ENCODE measurements at regions not wholly inside any gene's neighbourhood (a gene's known extent, or its start where the extent isn't known, plus 50 kb on each side); places are given as distances from the start of the nearest gene placed in this dataset.

DNA sequence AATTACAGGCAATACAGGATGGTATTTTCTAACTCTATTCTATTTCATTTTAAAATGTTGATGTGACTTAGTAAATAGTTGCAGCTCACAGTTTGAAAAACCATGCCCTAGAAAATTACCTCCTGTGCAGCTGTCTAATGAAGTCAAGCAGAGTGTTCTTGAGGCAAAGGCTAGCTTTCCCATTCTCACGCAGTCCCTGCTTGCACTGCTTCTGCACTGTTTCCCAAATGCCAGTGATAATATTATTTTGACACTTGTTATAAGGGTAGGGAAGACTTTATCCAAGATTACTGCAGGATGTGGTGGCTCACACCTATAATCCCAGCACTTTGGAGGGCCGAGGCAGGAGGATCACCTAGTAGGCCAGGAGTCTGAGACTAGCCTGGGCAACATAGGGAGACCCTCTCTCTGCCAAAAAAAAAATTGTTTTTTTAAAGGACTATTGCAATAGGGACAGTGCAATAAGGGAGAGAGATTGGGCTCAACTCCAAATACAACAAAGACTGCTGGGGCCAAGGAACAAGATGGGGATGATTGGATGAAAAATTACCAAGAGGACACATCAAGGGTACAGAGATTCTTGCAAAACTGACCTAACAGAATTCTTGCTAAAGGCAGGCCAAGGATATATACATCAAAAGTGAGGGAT, 196.1 kb downstream of the LY86 start:
- no peak for DNase-seq

DNA sequence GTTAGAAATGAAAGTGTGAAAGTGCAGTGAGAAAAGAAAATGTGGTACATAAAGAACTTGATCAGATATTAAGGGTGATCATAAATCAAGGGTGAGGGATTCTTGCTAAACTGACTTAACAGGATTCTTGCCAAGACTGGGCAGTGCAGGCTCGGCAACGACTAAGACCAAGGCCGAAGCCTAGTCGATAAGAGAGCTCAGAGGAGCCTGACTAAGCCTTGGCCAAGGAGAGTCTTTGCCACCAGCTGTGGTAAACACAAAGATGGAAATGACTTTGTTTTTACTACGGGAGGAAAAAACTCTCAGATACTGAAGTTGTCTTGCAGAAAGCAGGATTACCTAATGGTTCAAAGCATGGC, 196.6 kb downstream of the LY86 start:
- no peak for DNase-seq

DNA sequence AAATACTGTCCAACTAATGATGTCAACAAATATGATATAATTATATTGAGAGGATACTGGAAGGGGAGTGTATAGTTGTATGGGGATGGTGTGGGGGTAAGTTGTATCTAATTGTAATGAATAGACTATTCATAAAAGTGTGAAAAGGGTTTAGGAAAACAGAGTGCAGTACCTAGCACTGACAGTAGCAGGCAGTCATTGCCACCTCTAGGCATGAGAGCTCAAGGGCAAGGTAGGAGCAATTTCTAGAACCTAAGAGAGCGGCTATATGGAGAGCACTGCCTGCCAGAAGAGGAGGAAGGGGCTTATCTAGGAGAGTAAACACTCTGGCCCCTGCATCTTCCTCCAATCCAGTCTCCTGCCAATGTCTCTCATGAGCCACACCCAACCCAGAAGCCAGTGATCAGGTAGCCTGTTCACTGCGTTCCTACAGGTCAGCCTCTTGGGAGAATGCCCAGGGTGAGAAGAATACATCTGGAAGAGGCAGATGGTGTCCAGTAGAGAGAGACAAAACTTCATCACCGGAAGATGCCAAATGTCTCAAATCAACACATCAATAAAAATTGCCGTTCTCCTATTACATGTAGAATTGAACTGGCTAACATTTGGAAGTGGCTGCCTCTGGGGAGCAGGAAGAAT, 200.0 kb downstream of the LY86 start:
- DNase-seq = peak; percentile 41

DNA sequence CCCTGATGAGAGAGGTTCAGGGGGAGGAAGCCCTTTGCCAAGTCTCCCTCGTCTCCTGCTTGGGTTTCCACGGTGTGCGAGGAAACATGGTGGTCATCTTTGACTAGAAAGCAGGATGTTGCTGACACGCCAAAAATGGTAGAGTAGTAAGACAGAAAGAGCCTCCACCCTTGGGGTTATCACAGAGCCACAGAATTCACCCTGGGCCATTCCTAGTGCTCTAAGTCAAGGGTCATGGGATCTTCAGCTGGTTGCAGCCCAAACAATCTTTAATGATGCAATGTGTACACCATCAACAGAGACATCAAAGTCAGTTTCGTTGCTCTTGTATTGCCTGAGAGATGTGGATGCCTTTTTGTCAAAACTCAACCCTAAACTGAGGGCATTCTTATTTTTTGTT, 201.9 kb downstream of the LY86 start:
- no peak for DNase-seq

DNA sequence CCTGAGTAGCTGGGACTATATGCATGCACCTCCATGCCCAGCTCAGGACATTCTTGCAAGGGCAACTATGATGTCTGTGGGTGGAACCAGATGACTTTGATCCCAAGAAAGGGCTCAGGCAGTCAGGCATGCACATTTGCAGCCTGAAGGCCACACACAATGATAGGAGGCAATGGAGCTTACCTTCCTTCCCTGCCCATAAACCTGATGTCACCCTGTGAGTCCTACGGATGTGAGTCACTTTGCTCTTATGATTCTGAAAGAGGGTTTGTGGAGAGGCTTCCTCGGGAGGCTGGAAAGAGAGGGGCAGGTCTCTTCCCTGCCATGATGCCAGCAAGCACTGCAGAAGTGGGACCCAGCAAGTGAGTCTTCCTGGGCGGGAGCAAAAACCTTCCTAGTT, 202.4 kb downstream of the LY86 start:
- DNase-seq = peak; percentile 34

DNA sequence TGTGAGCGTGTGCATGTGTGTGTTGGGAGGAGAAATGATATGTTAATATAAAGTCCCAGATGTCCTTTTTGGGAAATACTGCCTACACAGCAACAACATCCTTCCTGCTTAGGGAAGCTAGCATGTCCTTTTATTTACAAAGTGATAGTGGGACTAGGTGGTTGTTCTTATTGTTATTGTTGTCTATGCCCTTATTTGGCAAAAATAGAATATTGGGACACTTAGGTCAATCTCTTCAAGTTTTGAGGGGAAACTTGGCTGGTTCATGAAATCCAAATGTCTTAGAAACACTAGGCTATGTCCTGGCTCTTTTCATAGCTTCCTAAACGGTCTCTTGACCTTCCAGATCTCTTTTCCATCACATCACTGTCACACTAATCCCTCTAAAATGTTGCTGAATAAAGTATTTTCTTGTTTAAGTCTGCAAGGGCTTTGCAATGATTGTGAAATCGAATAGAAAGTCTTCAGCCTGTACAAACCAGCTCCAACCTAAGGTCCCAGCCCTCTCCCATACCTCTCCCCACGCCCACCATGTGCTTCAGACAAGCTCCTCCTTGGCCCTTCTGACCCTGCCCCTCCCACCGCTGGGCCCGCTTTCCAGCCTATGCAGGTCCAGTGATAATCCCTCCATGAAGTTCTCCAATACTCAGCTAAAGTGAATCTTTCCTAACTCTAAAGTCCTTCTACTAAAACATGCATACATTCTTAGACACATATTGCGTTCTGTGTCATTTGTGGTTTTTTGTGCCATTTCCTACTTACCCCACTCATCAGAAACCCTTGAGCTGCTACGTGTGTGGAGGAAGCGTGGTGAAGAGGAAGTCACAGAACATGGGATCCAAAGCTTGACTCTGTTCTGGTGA, 205.1 kb downstream of the LY86 start:
- DNase-seq = peak; percentile 54

DNA sequence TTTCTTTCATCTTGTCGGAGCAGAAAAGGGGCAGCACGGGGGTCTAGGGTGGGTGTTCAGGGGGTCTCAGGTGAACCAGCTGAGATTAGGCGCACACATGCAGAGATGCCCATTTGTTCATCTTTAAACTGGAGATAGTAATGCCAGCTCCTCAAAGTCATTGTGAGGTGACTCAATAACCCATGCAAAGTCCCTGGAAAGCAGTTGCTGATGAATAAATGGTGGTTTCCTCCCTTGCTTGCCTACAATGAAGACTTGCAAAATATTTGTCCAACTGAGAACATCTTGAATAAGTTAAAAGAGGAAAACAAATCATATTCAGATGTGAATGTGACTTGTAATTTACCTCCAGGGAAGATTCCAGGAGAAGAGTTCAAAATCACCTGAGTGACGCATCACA, 206.9 kb downstream of the LY86 start:
- no peak for DNase-seq

DNA sequence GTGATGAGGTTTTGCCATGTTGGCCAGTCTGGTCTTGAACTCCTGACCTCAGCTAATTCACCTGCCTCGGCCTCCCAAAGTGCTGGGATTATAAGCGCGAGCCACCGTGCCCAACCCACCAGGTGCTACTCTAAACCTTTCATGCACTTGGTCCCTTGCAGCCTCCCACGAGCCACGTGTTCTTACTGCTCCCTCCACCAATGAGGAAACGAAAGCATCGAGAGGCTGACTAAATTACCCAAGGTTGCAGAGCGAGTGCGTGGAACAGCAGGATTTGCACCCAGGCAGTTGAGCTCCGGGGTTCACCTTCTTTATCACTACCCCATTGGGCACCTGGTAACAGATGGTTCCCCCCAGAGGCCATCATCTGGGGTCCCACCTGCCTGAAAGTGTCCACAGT, 208.3 kb downstream of the LY86 start:
- DNase-seq = no peak

DNA sequence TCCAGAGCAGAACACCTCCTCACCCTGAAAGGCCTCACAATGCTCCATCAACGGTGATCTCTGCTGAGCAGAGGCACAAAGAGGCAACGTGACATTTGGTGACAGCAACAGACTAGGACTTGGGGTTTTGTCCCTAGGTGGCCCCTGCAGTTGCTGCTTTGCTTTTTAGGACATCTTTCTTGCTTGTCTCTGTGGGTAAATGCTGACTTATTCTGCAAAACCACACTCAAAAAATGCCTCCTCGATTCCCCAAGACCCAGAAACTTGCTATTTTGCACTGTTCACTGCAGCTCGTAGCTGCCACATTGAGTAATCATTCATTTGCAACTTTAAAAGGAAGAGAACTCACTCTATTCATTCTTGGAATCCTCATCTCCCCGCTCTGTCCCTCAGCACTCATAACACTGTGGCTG, 209.9 kb downstream of the LY86 start:
- peak; percentile 86 for DNase-seq

DNA sequence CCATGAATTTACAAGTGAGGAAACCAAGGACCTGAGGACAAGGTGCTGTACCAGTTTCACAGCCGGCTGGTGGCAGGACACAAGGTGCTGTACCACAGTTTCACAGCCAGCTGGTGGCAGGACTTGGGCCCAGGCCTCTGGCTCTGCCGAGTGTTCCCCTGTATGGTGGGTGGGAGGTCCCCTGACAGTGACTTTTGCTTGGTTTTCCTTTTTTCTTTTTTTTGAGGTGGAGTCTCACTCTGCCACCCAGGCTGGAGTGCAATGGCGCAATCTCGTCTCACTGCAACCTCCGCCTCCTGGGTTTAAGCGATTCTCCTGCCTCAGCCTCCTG, 212.4 kb downstream of the LY86 start:
- DNase-seq = no peak

DNA sequence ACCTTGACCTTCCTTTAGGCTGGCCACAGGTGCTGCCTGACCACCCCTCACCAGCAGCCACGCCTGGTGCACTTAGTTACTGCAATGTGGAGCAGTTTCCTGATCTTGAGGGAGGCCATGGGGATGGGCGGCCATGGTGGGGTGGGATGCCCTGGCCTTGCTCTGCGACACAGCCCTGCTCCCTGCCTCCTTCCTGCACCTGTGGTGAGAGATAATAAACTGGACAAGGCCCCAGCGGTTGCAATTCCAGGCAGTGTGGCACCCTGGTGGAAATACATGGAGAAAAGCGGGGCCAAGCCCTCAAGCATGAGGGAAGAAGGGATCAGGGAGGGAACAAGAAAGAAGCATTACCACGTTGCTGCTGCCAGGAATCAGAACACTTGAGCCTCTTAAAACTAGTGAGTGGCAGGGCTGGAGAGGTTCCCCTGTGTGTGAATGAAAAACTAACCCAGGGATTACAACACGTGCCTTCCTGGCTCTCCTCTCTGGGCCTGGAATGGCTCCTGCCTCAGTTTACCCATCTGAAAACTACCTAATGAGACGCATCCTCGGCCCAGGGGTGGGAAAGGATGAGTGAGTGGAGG, 213.2 kb downstream of the LY86 start:
- DNase-seq = no peak

DNA sequence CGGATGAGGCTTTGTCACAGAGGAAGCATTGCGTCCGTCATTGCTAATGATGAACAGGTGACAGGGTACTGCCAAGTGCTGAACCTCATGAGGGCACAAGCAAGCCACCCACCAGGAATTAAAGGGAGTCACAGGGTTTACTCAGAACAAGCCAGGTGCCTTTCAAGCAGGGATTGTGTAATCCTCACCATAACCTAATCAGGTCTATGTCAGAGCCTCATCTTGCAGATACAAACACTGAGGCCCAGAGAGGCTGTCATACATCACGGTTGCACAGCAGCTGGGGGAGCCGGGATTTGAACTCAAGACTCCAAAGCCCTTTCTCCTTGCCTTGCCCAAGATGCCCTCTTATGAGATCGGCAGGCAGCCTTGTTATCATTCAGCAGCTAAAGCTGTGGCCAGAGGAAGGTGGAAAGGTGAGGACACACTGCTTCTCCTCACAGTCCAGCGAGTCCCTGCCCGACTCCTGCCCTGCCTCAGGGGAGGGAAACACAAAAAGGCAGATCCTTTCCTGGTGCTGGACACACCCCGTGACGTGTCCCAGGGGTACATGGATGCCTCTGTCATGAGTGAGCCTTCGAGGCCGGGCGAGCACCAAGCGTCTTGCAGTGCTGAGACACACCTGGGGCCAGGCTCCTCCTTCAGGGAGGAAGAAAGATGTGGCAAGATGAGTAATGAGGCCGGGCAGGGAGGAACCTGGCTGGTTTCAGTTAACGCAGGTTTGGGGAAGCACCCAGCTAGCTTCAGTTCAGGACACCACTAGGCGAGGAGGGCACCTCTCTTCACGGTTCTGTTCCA, 214.9 kb downstream of the LY86 start:
- DNase-seq = peak; percentile 45

DNA sequence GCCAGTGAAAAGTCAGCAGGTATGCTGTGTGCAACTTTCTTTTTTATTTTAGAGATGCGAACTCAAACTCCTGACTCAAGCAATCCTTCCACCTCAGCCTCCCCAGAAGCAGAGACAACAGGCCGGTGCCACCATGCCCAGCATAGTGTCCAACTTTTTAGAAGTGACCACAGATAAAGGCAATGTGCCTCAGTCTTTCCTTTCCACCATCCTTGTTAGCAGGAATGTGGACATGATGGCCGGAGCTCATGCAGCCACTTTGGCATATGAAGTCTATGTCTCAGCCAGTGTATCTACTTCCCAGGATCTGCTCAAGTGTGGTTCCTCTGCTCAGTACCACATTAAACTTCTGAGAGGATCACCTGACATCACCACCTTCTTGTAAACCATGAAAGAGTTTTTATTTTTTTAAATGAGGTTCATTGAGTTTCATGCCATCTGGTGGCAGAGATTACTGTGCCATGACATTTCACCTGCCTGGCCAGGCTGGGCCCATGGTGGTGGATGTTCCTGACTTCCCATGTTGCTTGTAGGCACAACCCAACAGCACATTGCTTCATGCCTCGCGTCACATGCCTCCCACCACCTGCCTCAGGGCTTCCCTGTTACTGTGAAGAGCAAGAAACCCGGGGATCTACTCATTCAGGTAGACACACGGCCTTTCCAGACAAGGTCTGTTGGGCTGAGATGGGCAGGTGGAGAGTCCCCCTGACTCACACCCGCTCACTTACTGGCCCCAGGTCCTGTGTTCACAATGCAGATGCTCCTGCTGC, 216.5 kb downstream of the LY86 start:
- DNase-seq = no peak

DNA sequence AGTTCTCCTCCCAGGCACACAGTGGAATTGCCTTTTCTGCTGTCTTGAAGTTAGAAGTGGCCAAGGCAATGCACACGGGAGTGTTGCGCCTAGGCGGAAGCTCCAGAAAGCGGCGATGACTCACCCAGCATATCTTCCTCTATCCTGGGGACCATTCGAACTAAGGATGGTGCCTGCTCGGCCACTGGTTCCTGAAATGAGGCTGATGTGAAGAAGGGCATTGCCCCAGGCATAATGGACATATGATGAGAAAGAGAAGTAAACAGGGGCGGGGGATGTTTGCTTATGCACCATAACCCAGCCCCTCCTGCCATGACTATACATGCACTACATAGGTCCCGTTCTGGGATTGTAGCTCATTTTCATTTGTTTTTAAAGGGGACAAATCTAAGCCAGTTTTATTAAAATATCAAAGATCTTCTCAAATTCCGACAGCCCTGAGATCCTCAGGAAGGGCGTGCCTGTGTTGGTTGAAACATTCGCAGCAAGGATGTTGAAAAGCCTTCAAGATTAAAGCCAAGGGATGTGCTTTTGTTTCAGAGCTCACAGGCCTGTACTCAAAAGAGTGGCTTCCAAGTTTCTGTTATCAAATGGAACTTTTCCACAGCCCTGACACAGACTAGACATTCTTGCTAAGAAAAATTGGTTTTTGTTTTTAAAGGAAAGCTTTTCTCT, 218.5 kb downstream of the LY86 start:
- DNase-seq = no peak

DNA sequence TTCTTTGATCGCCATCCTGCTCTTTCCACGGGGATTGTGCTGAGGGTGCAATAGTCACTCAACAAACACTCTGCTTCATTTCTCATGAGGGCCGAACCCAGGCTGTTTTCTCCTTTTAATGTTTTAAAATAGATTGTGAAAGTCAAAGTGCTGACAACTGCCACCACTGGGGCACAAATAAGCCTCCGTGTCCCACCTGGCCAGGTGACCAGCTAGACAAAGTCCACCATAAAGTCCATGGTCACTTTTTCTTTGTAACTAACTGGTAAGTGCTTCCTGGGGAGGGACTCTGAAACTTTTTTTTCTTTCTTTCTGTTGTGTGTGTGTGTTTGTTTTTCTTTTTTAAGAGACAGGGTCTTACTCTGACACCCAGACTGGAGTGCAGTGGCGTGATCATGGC, 219.8 kb downstream of the LY86 start:
- no peak for DNase-seq

DNA sequence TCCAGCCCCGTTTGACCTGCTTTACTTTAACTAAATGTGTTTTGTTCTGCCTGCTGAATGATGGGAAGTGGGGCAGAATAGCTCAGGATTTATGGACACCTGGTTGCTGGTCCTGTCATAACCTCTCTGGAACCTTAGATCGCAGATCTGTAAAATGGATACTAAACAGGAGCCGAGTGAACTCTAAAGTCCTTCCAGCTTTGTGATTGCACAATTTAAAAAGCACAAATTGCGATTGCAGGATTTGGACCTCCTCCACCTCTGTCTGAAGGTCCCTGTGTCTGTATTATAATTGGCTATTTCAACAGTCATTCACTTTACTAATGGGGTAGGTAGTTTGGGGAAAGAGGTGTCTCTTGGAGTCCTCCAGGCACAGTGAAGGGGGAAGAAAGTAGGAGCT, 220.4 kb downstream of the LY86 start:
- no peak for DNase-seq

DNA sequence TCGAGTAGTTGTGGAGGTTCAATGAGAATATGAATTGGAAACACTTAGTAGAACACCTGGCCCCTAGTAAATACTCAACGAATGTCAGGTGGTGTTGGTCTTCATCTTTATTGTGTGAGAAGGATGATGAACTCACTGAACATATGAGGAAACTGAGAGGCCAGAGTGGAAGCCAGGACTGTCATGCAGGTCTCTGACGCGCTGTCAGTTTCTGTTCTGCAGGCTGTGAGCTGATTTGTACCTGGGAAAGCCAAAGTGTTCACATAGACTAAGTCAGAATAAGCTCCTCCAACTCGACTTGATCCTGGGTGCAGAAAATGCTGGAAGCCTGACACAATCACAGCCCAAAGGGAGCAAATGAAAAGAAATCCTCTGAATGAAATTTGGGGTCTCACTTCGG, 222.2 kb downstream of the LY86 start:
- DNase-seq = no peak

DNA sequence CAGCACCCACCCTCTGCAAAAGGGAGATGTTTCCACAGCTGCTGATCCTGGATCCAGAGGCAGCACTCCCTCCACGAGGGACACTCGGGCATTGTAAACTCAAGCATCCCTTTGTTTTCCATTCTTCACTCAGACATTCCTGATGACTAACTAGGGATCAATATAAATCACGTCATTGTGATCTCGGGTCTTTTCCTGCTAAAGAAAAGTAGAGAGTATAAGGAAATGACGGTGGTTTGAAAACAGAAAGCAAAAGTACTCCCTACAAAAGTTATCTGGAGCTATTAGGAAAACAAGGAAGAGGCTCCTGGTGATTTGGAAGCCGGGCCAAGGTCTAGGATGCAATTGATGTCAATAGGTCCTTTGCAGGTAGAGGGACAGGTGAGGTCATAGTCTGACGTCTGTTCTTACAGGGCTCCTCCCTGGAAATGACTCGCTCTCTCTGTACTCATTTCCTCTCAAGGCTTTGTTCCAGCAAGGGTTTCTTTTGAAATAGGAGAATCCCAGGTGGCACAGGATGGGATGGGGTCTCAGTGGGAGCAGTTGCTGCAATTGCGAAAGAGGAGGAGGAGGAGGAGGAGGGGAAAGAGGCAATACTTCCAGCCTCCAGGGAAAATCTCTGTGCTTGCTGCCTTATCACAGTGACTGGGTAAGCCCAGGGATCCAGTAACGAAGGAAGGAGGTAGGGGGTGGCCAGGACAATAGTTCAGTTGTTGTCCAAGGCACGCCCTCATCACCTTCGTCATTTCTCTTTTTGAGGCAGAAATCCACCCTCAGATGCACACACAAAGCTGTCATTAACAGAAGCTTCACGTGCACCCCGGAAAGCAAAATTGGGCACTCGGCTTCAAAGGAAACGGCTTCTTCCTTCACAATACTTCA, 222.8 kb downstream of the LY86 start:
- peak; percentile 35 for DNase-seq

DNA sequence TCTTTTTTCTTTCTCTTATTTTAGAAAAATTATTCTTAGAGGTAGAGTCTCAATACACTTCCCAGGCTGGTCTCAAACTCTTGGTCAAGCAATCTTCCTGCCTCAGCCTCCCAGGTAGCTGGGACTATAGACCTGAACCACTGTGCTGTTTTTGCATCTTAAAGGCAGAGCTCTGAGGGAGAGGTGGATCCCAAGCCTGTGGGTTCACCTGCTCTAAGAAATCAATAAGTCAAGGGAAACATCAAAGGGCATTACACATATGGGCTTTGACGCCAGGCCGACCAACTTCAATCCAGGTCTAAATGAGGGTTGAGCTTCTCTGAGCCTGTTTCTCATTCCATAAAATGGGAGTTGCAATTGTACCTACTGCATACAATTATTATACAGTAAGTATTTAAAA, 223.9 kb downstream of the LY86 start:
- no peak for DNase-seq

DNA sequence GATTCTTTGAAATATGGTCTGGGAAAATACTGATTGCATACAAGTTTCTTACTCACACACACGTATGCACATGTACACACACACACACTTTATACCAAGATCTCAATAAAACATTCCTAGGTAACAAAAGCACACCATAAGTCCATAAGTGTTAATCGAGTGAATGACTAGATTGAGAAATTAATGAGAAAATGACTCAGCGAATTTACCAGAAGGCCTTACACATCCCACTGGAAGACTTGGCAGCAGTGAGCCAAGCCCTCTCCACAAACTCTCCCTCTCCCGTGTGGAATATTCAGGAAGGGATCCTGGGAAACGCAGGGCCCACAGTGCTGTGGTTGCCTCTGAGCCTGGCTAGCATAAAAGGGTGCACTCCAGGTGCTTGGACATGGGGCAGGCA, 227.2 kb downstream of the LY86 start:
- DNase-seq = no peak

DNA sequence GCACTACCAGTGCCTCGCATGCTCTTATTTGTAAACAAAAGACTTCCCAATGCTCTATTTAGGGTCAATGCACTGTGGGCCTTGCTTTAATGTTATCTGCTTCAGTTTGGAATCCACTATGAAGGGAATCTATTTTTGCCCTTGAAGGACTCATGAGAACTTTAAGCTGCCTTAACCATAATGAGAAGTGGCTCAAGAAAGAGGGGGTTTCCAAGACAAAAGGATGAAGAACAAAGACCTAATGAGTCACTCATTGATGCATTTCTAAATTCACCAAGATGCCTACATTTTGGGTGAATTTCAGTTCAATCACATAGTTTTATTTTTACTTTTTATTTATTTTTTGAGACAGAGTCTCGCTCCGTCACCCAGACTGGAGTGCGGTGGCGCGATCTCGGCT, 228.2 kb downstream of the LY86 start:
- DNase-seq = no peak

Measured in activated CD4-positive, alpha-beta T cell treated with anti-CD3 and anti-CD28 coated beads, Interleukin-2, Interleukin-6, amounts not matched to agents 100 ng/mL and 50 ng/mL, durations not matched to agents 16 hours and 8 hours (primary cell).